ENCODE measurements at regions not wholly inside any gene's neighbourhood (a gene's known extent, or its start where the extent isn't known, plus 50 kb on each side); places are given as distances from the start of the nearest gene placed in this dataset.

DNA sequence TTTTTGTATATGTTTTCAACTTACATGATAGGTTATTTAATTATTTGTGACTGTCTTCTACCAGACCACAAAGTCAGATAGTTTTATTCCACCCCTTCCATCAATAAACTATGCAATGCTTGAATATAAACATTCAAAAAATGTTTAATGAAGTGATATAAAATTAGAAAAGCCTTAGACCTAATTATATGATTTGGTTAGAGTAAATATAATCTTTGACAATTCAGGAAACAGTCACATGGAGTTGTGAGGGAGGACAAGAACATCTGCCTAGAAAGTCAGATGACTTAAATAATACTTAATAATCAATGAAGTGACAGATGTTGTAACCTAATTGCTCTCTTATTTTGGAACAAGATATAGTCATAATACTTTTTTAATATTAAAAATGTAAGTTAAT lies 710.3 kb downstream of the ZBBX start:
- Mint-ChIP-seq H3K4me3 (no peak overlapping the region), H3K9me3 (peaks cover 0 to 8% (median under 1%) of the 10 kb centered on the region in 7 donors), H3K36me3 (no peaks in the 10 kb centered on the region), H3K27me3 (ENCODE audit: low read depth in 3 of 3) (no peaks in the 10 kb centered on the region), H3K4me1 (no peaks in the 10 kb centered on the region), H3K27ac (no peak overlapping the region)
- Histone ChIP-seq H3K36me3 (replicated peaks in 1 of 2; ENCODE audit: control insufficient read depth in 1 of 2, insufficient read depth in 2 of 2, low read length in 2 of 2) (no peaks in the 10 kb centered on the region), H3K79me2 (ENCODE audit: insufficient read depth, low read length) (no peaks in the 10 kb centered on the region), H3K9me3 (replicated peaks in 1 of 2; ENCODE audit: control insufficient read depth in 1 of 2, insufficient read depth in 1 of 2, low read length in 2 of 2) (peaks cover 0 to 4% of the 10 kb centered on the region in 2 donors), H3K4me3 (replicated peaks in 1 of 3; ENCODE audit: low read depth in 2 of 3, low read length in 3 of 3) (no peak overlapping the region), H3K4me1 (ENCODE audit: control insufficient read depth in 1 of 2, insufficient read depth in 2 of 2, low read length in 2 of 2) (no peaks in the 10 kb centered on the region), H3K27ac (ENCODE audit: low read depth in 1 of 2, low read length in 2 of 2) (no peak overlapping the region), H3K4me2 (replicated peaks; ENCODE audit: extremely low read depth, low read length, poor library complexity, severe bottlenecking) (no peak overlapping the region), H4K20me1 (ENCODE audit: insufficient read depth, low read length) (no peaks in the 10 kb centered on the region), H2AFZ (ENCODE audit: insufficient read depth, low read depth, low read length, poor library complexity, severe bottlenecking) (no peak overlapping the region), H3K27me3 (ENCODE audit: control insufficient read depth in 2 of 2, insufficient read depth in 2 of 2, low read length in 2 of 2) (no peaks in the 10 kb centered on the region), H3K9ac (ENCODE audit: insufficient read depth, low read length, poor library complexity, severe bottlenecking) (no peak overlapping the region)
- intact Hi-C loops (cut with micrococcal nuclease), result no loop called here
- TF ChIP-seq, protein P1, sequence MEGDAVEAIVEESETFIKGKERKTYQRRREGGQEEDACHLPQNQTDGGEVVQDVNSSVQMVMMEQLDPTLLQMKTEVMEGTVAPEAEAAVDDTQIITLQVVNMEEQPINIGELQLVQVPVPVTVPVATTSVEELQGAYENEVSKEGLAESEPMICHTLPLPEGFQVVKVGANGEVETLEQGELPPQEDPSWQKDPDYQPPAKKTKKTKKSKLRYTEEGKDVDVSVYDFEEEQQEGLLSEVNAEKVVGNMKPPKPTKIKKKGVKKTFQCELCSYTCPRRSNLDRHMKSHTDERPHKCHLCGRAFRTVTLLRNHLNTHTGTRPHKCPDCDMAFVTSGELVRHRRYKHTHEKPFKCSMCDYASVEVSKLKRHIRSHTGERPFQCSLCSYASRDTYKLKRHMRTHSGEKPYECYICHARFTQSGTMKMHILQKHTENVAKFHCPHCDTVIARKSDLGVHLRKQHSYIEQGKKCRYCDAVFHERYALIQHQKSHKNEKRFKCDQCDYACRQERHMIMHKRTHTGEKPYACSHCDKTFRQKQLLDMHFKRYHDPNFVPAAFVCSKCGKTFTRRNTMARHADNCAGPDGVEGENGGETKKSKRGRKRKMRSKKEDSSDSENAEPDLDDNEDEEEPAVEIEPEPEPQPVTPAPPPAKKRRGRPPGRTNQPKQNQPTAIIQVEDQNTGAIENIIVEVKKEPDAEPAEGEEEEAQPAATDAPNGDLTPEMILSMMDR (IDR thresholded peaks at IDR 0.05), result no peak
- DNase-seq, result no peak

DNA sequence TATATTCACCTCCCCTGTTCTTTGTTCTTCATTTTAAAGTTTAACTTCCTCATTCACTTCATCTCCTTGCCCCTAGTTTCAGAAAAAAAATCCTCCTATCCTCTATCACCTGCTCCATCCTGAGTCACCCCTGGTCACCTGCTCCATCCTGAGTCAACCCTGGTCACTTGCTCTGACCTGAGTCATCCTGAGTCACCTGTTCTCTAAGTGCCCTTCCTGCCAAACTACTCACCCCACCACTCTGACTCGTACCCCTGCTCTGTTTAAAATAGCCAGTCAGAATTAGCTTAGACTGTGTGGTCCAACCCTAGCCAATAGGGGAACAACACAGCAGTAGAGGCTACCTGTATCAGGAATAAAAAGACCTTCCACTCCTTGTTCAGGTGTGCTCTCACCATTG lies 716.9 kb downstream of the ZBBX start:
- peak overlapping the region in 1 of 7 donors; percentile 43 for H3K27ac Mint-ChIP-seq

More for the DNA sequence above, 716.9 kb downstream of the ZBBX start:
- no peaks in the 10 kb centered on the region for H3K27me3 ChIP-seq (ENCODE audit: control insufficient read depth in 2 of 2, insufficient read depth in 2 of 2, low read length in 2 of 2)
- H3K79me2 ChIP-seq (ENCODE audit: insufficient read depth, low read length), result no peaks in the 10 kb centered on the region
- DNase-seq, result no peak
- intact Hi-C loops (cut with micrococcal nuclease), result no loop called here
- Mint-ChIP-seq H3K27me3 (ENCODE audit: low read depth in 3 of 3) (no peaks in the 10 kb centered on the region), H3K4me3 (no peak overlapping the region), H3K36me3 (no peaks in the 10 kb centered on the region), H3K9me3 (peaks cover 3 to 18% (median 6%) of the 10 kb centered on the region in 7 donors), H3K4me1 (no peaks in the 10 kb centered on the region)
- TF ChIP-seq, protein P1 (IDR thresholded peaks at IDR 0.05), result no peak
- H4K20me1 ChIP-seq (ENCODE audit: insufficient read depth, low read length), result no peaks in the 10 kb centered on the region
- no peak overlapping the region for H3K9ac ChIP-seq (ENCODE audit: insufficient read depth, low read length, poor library complexity, severe bottlenecking)
- H2AFZ ChIP-seq (ENCODE audit: insufficient read depth, low read depth, low read length, poor library complexity, severe bottlenecking), result no peak overlapping the region
- no peak overlapping the region for H3K27ac ChIP-seq (ENCODE audit: low read depth in 1 of 2, low read length in 2 of 2)
- H3K9me3 ChIP-seq (replicated peaks in 1 of 2; ENCODE audit: control insufficient read depth in 1 of 2, insufficient read depth in 1 of 2, low read length in 2 of 2), result peaks cover 8% of the 10 kb centered on the region in 2 donors
- no peak overlapping the region for H3K4me3 ChIP-seq (replicated peaks in 1 of 3; ENCODE audit: low read depth in 2 of 3, low read length in 3 of 3)
- no peak overlapping the region for H3K4me2 ChIP-seq (replicated peaks; ENCODE audit: extremely low read depth, low read length, poor library complexity, severe bottlenecking)
- WGBS (ENCODE audit: insufficient coverage), result 64% methylated on average over 1 of the region's 1 CpG
- H3K36me3 ChIP-seq (replicated peaks in 1 of 2; ENCODE audit: control insufficient read depth in 1 of 2, insufficient read depth in 2 of 2, low read length in 2 of 2), result no peaks in the 10 kb centered on the region
- no peaks in the 10 kb centered on the region for H3K4me1 ChIP-seq (ENCODE audit: control insufficient read depth in 1 of 2, insufficient read depth in 2 of 2, low read length in 2 of 2)

All from CD14-positive monocyte (primary cell).